HUES6 (cell line): ENCODE measurements at regions not wholly inside any gene's neighbourhood (a gene's known extent, or its start where the extent isn't known, plus 50 kb on each side); places are given as distances from the start of the nearest gene placed in this dataset.
"Not testable (repeated sequence)": the region's sequence is repeated elsewhere in the genome, so short reads cannot be mapped to it uniquely, and the experiment has no call there.

Source experiments
- H3K27ac ChIP-seq: 2 replicates; pipeline ENCODE4 v1.7.0; 2013; ENCODE audit warnings: low read depth, mild to moderate bottlenecking, low read length, inconsistent platforms
- H3K27me3 ChIP-seq: 2 replicates; pipeline ENCODE4 v1.6.1; 2013; ENCODE audit warnings: low read length; ENCODE audit not compliant: control insufficient read depth, insufficient read depth
- H3K36me3 ChIP-seq: 2 replicates; pipeline ENCODE4 v1.6.1; 2013; ENCODE audit warnings: low read length; ENCODE audit not compliant: control insufficient read depth, insufficient read depth
- H3K4me1 ChIP-seq: 2 replicates; pipeline ENCODE4 v1.6.1; 2013; ENCODE audit warnings: low read length; ENCODE audit not compliant: control insufficient read depth, insufficient read depth
- H3K4me3 ChIP-seq: 2 replicates; pipeline ENCODE4 v1.5.1; 2013; ENCODE audit warnings: low read depth, low read length
- H3K9ac ChIP-seq: one replicate; pipeline ENCODE4 v1.6.1; 2013; ENCODE audit warnings: mild to moderate bottlenecking, low read length
- H3K9me3 ChIP-seq: 2 replicates; pipeline ENCODE4 v1.6.1; 2013; ENCODE audit warnings: low read depth, low read length; ENCODE audit not compliant: control insufficient read depth, insufficient read depth

DNA sequence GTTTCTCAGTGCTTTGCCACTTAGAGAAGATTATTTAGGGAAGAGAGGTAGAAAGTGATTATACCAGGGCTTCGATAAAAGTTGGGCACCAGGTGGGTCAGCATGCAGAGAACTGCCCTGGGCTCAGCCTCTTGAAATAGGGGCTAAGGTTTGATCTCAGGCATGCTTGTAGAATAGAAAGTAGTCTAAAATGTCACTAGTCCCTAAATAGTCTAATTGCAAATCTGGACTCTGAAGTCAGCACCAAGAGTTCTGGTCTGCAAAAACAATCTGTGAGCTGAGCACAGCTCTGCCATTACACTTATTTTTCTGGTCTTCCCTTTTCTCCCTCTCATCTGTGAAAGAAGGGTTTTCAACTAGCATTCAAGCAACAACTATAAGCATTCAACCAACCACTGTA, 248.0 kb downstream of the SMARCA2 start:
- Histone ChIP-seq H3K27ac (no peak overlapping the region), H3K9me3 (peaks cover 3% of the 10 kb centered on the region; the same call in 1 of the 2 replicates)

DNA sequence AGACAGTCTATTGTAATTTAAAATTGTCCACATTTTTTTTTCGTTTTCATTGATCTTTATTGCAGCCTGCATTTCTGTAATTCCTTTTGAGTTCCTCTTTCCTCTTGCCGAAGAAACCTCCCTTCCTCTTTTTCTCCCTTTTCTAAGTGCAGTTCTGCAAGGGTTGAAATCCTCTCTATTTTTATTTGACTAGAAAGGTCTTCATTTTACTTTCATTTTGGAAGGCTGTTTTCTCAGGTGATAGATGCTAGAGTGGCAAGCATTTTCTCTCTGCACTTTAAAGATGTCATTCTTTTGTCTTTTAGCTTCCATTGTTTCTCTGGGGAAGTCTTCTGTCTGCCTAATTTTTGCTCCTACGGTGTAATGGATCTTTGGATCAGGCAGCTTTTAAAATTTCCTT, 248.5 kb downstream of the SMARCA2 start:
- Histone ChIP-seq H3K4me1 (peaks cover 4% of the 10 kb centered on the region; the same call in 1 of the 2 replicates), H3K4me3 (no peak overlapping the region), H3K36me3 (peaks cover 10% of the 10 kb centered on the region; the same call in 1 of the 2 replicates), H3K9ac (no peak overlapping the region), H3K27ac (no peak overlapping the region), H3K9me3 (peaks cover 3% of the 10 kb centered on the region; the same call in 1 of the 2 replicates), H3K27me3 (no peaks in the 10 kb centered on the region)

More for the DNA sequence above, 248.0 kb downstream of the SMARCA2 start:
- Histone ChIP-seq H3K9ac (no peak overlapping the region), H3K4me3 (no peak overlapping the region), H3K27me3 (no peaks in the 10 kb centered on the region), H3K36me3 (peaks cover 10% of the 10 kb centered on the region; the same call in 1 of the 2 replicates), H3K4me1 (peaks cover 4% of the 10 kb centered on the region; the same call in 1 of the 2 replicates)

DNA sequence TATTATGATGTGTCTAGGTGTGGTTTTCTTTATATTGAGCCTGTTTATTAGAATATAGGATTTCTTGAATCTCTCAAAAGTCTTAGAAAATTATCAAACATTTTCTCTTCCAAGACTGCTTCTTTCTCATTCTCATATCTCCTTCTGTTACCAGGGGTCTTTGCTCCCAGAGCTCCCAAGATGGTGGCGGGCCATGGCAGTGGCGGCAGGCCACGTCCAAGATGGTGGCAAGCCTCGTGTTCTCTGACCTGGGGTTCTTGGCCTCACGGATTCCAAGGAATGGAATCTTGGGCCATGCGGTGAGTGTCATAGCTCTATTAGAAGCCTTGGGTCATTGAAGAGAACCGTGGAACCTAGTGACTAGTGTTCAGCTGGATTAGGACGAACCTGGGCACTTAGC, 248.9 kb downstream of the SMARCA2 start:
- Histone ChIP-seq H3K9me3 (peaks cover 3% of the 10 kb centered on the region; the same call in 1 of the 2 replicates), H3K9ac (no peak overlapping the region), H3K4me3 (no peak overlapping the region)

DNA sequence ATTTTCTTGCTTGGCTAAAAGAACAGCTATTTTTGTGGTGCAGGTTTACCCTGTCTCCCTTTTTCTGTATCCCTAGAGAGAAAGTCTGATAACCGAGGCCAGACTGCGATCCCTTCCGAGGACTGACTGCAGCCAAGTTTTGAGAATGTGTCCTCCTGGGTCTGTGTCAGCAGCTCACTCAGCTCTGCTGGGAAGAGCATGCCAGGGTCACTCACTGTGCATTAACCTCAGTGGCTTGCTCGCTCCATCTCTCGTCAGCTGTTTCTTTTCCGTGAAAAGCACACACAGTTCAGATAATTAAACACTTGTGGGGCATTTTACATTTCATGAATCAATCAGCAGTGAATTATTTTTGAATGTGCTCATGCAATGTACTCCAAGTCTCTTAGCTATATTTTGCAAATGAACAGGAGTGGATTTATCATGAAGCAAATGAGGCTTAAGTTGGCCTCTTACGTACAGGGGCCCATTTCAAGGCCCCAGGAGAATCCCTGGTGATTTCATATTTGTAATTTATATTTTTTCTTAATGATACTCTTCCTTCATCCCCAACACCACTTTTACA, 252.1 kb downstream of the SMARCA2 start:
- H3K4me3 ChIP-seq: no peak overlapping the region
- peaks cover 3% of the 10 kb centered on the region; the same call in 1 of the 2 replicates for H3K9me3 ChIP-seq
- peaks cover 8% of the 10 kb centered on the region for H3K4me1 ChIP-seq
- no peak overlapping the region for H3K27ac ChIP-seq
- peaks cover 10% of the 10 kb centered on the region; the same call in 1 of the 2 replicates for H3K36me3 ChIP-seq
- no peaks in the 10 kb centered on the region for H3K27me3 ChIP-seq
- no peak overlapping the region for H3K9ac ChIP-seq

More for the DNA sequence above, 248.9 kb downstream of the SMARCA2 start:
- Histone ChIP-seq H3K36me3 (peaks cover 10% of the 10 kb centered on the region; the same call in 1 of the 2 replicates), H3K27ac (no peak overlapping the region), H3K27me3 (no peaks in the 10 kb centered on the region), H3K4me1 (peaks cover 4% of the 10 kb centered on the region; the same call in 1 of the 2 replicates)

DNA sequence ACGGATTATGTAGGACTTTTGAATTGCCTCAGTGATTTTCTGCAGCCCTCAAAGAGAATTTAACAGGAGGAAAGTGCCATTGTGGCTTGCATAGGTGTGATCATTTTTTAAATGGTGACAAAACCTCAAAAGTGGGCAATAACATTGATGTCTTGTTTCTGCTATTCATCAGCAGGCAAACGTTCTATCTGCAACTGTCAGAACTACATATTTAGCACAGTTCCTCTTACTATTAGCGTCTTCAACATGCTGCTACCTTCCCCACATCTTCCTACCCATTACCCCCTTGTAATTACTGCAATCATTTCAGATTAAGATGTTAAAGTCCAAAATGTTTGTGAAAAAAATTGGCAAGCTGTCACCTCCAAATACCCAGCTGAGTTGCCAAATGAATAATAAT, 254.6 kb downstream of the SMARCA2 start:
- Histone ChIP-seq H3K9ac (no peak overlapping the region), H3K4me3 (no peak overlapping the region), H3K27me3 (no peaks in the 10 kb centered on the region), H3K4me1 (peaks cover 31% of the 10 kb centered on the region), H3K9me3 (peaks cover 3% of the 10 kb centered on the region; the same call in 1 of the 2 replicates), H3K36me3 (peaks cover 10% of the 10 kb centered on the region; the same call in 1 of the 2 replicates), H3K27ac (no peak overlapping the region)

DNA sequence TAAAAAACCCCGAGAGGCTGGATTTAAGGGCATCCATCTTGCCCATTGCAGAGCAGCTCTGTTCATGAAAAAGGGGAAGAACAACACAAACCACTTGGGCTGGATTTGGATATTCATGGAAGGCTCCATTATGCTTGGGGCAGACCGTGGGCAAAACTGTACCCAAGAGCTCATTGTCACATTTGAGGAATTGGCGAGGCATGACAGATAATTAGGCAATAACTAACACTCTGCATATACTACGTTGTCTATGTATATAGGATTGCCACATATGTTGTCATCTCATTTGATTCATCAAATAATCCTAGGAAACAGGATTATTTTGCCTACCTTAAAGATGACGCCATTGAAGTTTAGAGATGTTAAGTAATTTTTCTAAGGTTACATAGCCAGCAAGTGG, 255.4 kb downstream of the SMARCA2 start:
- H3K9me3 ChIP-seq: no peaks in the 10 kb centered on the region
- no peak overlapping the region for H3K4me3 ChIP-seq
- H3K4me1 ChIP-seq: peaks cover 39% of the 10 kb centered on the region
- no peak overlapping the region for H3K27ac ChIP-seq
- H3K27me3 ChIP-seq: no peaks in the 10 kb centered on the region
- peaks cover 10% of the 10 kb centered on the region; the same call in 1 of the 2 replicates for H3K36me3 ChIP-seq
- no peak overlapping the region for H3K9ac ChIP-seq

DNA sequence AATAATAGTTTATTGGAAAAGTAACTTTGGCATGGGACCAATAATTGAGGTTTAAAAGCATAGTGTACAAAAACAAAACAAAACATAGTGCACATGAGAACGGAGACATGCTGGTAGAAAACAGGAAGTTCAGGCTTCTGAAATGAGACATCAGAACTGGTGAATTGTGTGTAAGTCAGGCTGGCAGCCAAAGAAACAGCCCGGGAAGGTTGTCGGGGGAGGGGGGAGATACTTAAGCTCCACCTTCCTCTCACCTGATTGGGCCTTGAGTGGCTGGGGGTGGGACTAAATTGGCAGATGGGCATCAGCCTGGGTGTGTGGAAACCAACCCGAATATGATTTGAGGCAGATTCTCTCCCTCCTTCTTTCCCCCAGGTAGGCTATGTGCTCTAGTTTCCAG, 256.3 kb downstream of the SMARCA2 start:
- H3K9ac ChIP-seq: no peak overlapping the region
- no peak overlapping the region for H3K27ac ChIP-seq
- H3K4me1 ChIP-seq: peaks cover 39% of the 10 kb centered on the region
- H3K27me3 ChIP-seq: no peaks in the 10 kb centered on the region
- H3K36me3 ChIP-seq: peaks cover 7% of the 10 kb centered on the region; the same call in 1 of the 2 replicates
- no peak overlapping the region for H3K4me3 ChIP-seq
- no peaks in the 10 kb centered on the region for H3K9me3 ChIP-seq

DNA sequence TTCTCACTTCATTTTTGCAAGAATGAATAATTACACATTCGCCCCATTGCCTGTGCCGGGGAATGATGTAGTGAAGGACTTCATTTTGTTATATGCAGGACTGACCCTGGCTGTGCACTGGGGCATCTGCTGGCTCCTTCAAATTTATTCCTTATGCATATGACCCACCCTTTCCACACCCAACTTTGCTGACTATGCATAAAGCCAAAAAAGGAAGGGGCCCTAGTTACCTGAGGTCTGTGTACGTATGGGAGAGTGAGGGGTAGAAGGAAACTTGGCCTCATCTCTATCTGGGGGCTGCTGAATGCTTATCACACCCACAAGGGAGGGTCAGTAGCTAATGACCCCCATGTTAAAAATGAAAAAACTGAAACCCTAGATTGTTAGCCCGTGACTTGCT, 259.6 kb downstream of the SMARCA2 start:
- Histone ChIP-seq H3K27me3 (no peaks in the 10 kb centered on the region), H3K4me3 (peak overlapping the region; percentile 87), H3K9ac (peak overlapping the region; percentile 100), H3K27ac (peak overlapping the region; percentile 96; the same call in 1 of the 2 replicates), H3K4me1 (peaks cover 35% of the 10 kb centered on the region), H3K36me3 (peaks cover 15% of the 10 kb centered on the region), H3K9me3 (no peaks in the 10 kb centered on the region)

DNA sequence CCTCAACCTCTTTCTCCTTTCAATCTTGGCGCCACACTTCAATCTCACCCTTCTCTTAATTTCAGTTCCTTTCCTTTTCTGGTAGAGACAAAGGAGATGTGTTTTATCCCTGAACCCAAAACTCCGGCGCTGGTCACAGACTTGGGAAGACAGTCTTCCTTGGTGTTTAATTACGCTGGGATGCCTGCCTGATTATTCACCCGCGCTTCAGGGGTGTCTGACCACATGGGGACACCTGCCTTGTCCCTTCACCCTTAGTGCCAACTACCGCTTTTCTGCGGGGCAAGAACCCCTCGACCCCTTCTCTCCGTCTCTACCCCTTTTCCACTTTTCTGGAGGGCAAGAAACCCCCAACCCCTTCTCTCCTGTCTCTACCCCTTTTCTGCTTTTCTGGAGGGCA, 261.1 kb downstream of the SMARCA2 start:
- peak overlapping the region; percentile 96 for H3K27ac ChIP-seq
- peaks cover 38% of the 10 kb centered on the region for H3K4me1 ChIP-seq
- no peaks in the 10 kb centered on the region for H3K27me3 ChIP-seq
- H3K9ac ChIP-seq: peak overlapping the region; percentile 100
- peak overlapping the region; percentile 87 for H3K4me3 ChIP-seq
- no peaks in the 10 kb centered on the region for H3K9me3 ChIP-seq
- peaks cover 20% of the 10 kb centered on the region for H3K36me3 ChIP-seq

DNA sequence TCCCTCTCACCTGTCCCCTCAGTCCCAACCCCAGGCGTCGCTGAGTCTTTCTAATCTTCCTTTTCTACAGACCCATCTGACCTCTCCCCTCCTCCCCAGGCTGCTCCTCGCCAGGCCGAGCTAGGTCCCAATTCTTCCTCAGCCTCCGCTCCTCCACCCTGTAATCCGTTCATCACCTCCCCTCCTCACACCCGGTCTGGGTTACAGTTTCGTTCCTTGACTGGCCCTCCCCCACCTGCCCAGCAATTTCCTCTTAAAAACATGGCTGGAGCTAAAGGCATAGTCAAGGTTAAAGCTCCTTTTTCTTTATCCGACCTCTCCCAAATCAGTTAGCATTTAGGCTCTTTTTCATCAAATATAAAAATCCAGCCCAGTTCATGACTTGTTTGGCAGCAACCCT, 262.0 kb downstream of the SMARCA2 start:
- Histone ChIP-seq H3K9ac (peak overlapping the region; percentile 100), H3K27ac (peak overlapping the region; percentile 96), H3K4me1 (peaks cover 41% of the 10 kb centered on the region), H3K4me3 (peak overlapping the region; percentile 87), H3K36me3 (peaks cover 27% of the 10 kb centered on the region)
- H3K27me3 ChIP-seq, H3K9me3 ChIP-seq: not testable (repeated sequence)

DNA sequence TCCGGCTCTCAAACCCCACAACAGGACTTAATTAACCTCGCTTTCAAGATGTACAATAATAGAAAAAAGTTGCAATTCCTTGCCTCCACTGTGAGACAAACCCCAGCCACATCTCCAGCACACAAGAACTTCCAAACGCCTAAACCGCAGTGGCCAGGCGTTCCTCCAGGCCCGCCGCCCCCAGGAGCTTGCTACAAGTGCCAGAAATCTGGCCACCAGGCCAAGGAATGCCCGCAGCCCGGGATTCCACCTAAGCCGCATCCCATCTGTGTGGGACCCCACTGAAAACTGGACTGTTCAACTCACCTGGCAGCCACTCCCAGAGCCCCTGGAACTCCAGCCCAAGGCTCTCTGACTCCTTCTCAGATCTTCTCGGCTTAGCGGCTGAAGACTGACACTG, 262.5 kb downstream of the SMARCA2 start:
- not testable (repeated sequence) for H3K27me3 ChIP-seq, H3K9me3 ChIP-seq
- Histone ChIP-seq H3K4me3 (peak overlapping the region; percentile 87), H3K36me3 (peaks cover 32% of the 10 kb centered on the region), H3K4me1 (peaks cover 44% of the 10 kb centered on the region), H3K9ac (peak overlapping the region; percentile 100), H3K27ac (peak overlapping the region; percentile 96; the same call in 1 of the 2 replicates)
